Right lobe of liver (tissue), 4 donors: ENCODE measurements at regions not wholly inside any gene's neighbourhood (a gene's known extent, or its start where the extent isn't known, plus 50 kb on each side); places are given as distances from the start of the nearest gene placed in this dataset.

Experiments
- POLR2A ChIP-seq: fragments of 450-650 bp; IDR thresholded peaks from one replicate; pipeline ENCODE4 v1.6.1; 2017; ENCODE audit warnings: antibody characterized with exemption, mild to moderate bottlenecking
- TF ChIP-seq, protein P1 (sequence below), 4 donors: fragments of 200-600 bp in 3 of 4; fragments of 450-650 bp in 1 of 4; IDR thresholded peaks; one replicate each; pipeline versions ENCODE4 v1.5.1 to v1.8.0; 2016 to 2022; ENCODE audit warnings: antibody characterized with exemption in 4 of 4, mild to moderate bottlenecking in 2 of 4
- donor health status: DM: no; HTN: no; CAD: no.
- donor health status: DM: no; HTN: no; CAD: no.
- donor health status: DM: no; HTN: yes; CAD: no.

DNA sequence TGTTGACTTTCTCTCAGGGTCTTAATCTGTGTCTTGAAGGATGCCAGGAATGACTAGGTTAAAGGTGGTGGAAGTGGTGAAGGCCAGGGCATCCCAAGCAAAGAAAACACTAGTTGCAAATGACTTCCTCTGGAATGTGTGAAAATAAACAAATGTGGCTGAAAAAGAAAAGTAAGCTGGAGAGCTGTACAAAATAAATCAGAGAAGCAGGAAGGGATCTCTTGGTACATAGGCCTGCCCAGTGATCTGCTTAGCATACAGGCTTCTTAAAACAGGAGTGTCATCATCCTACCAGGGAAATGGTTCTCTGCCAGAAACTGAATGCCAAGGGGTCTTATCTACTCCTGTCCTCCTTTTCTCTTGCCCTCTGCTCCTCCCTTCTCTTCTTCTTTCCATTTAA is 1616.0 kb downstream of the KHDRBS2 start:
- no peak for TF ChIP-seq POLR2A
- TF ChIP-seq, protein P1, sequence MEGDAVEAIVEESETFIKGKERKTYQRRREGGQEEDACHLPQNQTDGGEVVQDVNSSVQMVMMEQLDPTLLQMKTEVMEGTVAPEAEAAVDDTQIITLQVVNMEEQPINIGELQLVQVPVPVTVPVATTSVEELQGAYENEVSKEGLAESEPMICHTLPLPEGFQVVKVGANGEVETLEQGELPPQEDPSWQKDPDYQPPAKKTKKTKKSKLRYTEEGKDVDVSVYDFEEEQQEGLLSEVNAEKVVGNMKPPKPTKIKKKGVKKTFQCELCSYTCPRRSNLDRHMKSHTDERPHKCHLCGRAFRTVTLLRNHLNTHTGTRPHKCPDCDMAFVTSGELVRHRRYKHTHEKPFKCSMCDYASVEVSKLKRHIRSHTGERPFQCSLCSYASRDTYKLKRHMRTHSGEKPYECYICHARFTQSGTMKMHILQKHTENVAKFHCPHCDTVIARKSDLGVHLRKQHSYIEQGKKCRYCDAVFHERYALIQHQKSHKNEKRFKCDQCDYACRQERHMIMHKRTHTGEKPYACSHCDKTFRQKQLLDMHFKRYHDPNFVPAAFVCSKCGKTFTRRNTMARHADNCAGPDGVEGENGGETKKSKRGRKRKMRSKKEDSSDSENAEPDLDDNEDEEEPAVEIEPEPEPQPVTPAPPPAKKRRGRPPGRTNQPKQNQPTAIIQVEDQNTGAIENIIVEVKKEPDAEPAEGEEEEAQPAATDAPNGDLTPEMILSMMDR (IDR thresholded peaks at IDR 0.05) = no peak
